ENCODE measurements at regions not wholly inside any gene's neighbourhood (a gene's known extent, or its start where the extent isn't known, plus 50 kb on each side); places are given as distances from the start of the nearest gene placed in this dataset.

GRCh38 chr9:36504156-36504555 is 68.5 kb upstream of the MELK start:
- TF ChIP-seq POLR2A (IDR thresholded peaks at IDR 0.05) (no peak), CTCF (IDR thresholded peaks at IDR 0.05) (no peak), EP300 (IDR thresholded peaks at IDR 0.05) (no peak)
